ENCODE measurements at regions not wholly inside any gene's neighbourhood (a gene's known extent, or its start where the extent isn't known, plus 50 kb on each side); places are given as distances from the start of the nearest gene placed in this dataset.

DNA sequence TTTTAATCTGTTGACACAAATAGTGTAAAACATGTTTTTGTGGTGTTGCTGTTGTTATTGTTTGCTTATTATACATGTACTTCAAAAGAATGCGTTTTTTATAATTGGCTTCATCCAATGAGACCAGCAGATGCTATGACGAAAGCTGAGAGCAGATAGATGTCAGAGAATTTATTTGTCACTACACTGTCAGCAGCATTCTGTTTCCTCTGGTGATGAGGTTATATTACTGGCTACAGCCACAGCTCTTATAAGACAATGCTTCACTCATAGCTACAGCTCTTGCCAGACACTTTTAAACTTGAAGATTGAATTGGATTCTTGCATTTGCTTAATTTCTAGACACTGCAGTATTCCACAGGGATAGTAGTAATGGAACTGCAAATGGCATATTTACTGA, 860.5 kb downstream of the TBC1D32 start (continued):
- TF ChIP-seq ZNF143 (CRISPR knock-in tag; IDR thresholded peaks at IDR 0.05), result no peak

DNA sequence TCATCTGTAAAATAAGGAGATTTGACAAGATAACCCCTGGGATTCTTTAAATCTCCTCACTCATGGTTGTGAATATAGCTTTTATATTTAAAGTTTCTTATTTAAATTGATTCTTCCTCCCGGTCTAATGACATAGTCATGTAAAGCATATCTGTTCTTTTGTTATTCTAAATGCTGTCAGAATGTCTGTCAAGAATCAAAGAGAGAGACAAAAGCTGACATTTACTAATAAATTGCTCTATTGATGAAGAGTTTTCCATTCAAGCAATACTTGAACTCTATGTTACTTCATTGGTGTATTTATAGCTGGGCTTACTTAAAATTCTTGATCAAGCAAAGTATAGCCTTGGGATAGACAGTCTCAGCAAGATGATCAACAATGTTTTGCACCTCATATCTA, 865.8 kb downstream of the TBC1D32 start:
- H3K4me2 ChIP-seq (ENCODE audit: low read depth, low read length), result no peak overlapping the region
- H3K27ac ChIP-seq (ENCODE audit: extremely low read length, insufficient read depth, low read length), result no peak overlapping the region
- no peak overlapping the region for H2AFZ ChIP-seq (ENCODE audit: low read length)
- intact Hi-C loops (cut with micrococcal nuclease; ENCODE audit: unreplicated experiment), result no loop called here
- H3K9ac ChIP-seq (ENCODE audit: insufficient read depth, low read depth, low read length), result no peak overlapping the region
- H3K9me3 ChIP-seq (ENCODE audit: low read length), result peaks cover 20% of the 10 kb centered on the region
- POLR2A ChIA-PET, result no interaction called here
- no peak for ATAC-seq
- 74% methylated on average over 1 of the region's 1 CpG for WGBS (ENCODE audit: low lambda C conversion rate)
- no TSS peak for BruUV-seq (replicated peaks)
- no peaks in the 10 kb centered on the region for H4K20me1 ChIP-seq (ENCODE audit: insufficient read depth, low read length)
- CTCF ChIA-PET (ENCODE audit: low intra/inter-chr PET ratio, low total read pairs), result no interaction called here
- no peaks in the 10 kb centered on the region for H3K27me3 ChIP-seq (ENCODE audit: control insufficient read depth in 1 of 2, insufficient read depth in 2 of 2, low read length in 2 of 2)
- no peaks in the 10 kb centered on the region for H3K4me1 ChIP-seq (ENCODE audit: insufficient read depth, low read length)
- TF ChIP-seq POLR2AphosphoS5 (IDR thresholded peaks at IDR 0.05; ENCODE audit: low read depth, low read length), result no peak
- TF ChIP-seq, protein P1, sequence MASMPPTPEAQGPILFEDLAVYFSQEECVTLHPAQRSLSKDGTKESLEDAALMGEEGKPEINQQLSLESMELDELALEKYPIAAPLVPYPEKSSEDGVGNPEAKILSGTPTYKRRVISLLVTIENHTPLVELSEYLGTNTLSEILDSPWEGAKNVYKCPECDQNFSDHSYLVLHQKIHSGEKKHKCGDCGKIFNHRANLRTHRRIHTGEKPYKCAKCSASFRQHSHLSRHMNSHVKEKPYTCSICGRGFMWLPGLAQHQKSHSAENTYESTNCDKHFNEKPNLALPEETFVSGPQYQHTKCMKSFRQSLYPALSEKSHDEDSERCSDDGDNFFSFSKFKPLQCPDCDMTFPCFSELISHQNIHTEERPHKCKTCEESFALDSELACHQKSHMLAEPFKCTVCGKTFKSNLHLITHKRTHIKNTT (CRISPR knock-in tag; IDR thresholded peaks at IDR 0.05), result no peak
- TF ChIP-seq XBP1 (CRISPR knock-in tag; IDR thresholded peaks at IDR 0.05), result no peak
- TF ChIP-seq, protein P2, sequence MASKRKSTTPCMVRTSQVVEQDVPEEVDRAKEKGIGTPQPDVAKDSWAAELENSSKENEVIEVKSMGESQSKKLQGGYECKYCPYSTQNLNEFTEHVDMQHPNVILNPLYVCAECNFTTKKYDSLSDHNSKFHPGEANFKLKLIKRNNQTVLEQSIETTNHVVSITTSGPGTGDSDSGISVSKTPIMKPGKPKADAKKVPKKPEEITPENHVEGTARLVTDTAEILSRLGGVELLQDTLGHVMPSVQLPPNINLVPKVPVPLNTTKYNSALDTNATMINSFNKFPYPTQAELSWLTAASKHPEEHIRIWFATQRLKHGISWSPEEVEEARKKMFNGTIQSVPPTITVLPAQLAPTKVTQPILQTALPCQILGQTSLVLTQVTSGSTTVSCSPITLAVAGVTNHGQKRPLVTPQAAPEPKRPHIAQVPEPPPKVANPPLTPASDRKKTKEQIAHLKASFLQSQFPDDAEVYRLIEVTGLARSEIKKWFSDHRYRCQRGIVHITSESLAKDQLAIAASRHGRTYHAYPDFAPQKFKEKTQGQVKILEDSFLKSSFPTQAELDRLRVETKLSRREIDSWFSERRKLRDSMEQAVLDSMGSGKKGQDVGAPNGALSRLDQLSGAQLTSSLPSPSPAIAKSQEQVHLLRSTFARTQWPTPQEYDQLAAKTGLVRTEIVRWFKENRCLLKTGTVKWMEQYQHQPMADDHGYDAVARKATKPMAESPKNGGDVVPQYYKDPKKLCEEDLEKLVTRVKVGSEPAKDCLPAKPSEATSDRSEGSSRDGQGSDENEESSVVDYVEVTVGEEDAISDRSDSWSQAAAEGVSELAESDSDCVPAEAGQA (IDR thresholded peaks at IDR 0.05; ENCODE audit: low read depth), result no peak
- TF ChIP-seq, protein P2 (CRISPR knock-in tag; IDR thresholded peaks at IDR 0.05; ENCODE audit: borderline replicate concordance), result no peak
- TF ChIP-seq POGZ (CRISPR knock-in tag; IDR thresholded peaks at IDR 0.05), result no peak
- no peak for TF ChIP-seq ZNF543 (CRISPR knock-in tag; IDR thresholded peaks at IDR 0.05)
- no peak for TF ChIP-seq NFE2L2 (IDR thresholded peaks at IDR 0.05; ENCODE audit: low read length)
- TF ChIP-seq, protein P3, sequence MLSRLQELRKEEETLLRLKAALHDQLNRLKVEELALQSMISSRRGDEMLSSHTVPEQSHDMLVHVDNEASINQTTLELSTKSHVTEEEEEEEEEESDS (CRISPR knock-in tag; IDR thresholded peaks at IDR 0.05; ENCODE audit: borderline replicate concordance), result no peak
- no peak for TF ChIP-seq MTF1 (CRISPR knock-in tag; IDR thresholded peaks at IDR 0.05)
- TF ChIP-seq RARG (CRISPR knock-in tag; IDR thresholded peaks at IDR 0.05; ENCODE audit: low read depth), result no peak
- no peak for TF ChIP-seq ZNF30 (CRISPR knock-in tag; IDR thresholded peaks at IDR 0.05)
- no peak for TF ChIP-seq JDP2 (CRISPR knock-in tag; IDR thresholded peaks at IDR 0.05; ENCODE audit: borderline replicate concordance)
- TF ChIP-seq DNMT1 (CRISPR knock-in tag; IDR thresholded peaks at IDR 0.05), result no peak
- H3K36me3 ChIP-seq (replicated peaks in 1 of 2; ENCODE audit: control insufficient read depth in 1 of 2, insufficient read depth in 2 of 2, low read length in 2 of 2), result no peaks in the 10 kb centered on the region
- no peak for FAIRE-seq
- H3K4me3 ChIP-seq (replicated peaks in 1 of 3; ENCODE audit: insufficient read depth in 1 of 3, low read depth in 2 of 3, low read length in 3 of 3), result no peak overlapping the region
- no peak for DNase-seq (ENCODE audit: low spot score)
- in situ Hi-C loops (cut with HindIII; ENCODE audit: extremely low pct_ligation_motif_present, low pct_unique_long_range_greater_than_20kb), result no loop called here
- no peaks in the 10 kb centered on the region for H3K79me2 ChIP-seq (ENCODE audit: insufficient read depth, low read length)
